Fibroblast of mammary gland (primary cell): ENCODE measurements at regions not wholly inside any gene's neighbourhood (a gene's known extent, or its start where the extent isn't known, plus 50 kb on each side); places are given as distances from the start of the nearest gene placed in this dataset.
A peak's percentile ranks its signal among the peaks of the same experiment; 100 is the strongest.
"Not testable (repeated sequence)": the region's sequence is repeated elsewhere in the genome, so short reads cannot be mapped to it uniquely, and the experiment has no call there.

Experiments used
- DNase-seq: peaks from one replicate; pipeline ENCODE4 v3.0.0-alpha.2; 2010; ENCODE audit warnings: low read depth
- H3K4me3 ChIP-seq: 2 replicates; pipeline ENCODE4 v1.5.1; 2011; ENCODE audit warnings: low read depth, mild to moderate bottlenecking, low read length, moderate library complexity; ENCODE audit not compliant: control insufficient read depth
- TF ChIP-seq, protein P1 (sequence below): conservative IDR thresholded peaks from 2 replicates; pipeline ENCODE4 v1.5.1; 2011; ENCODE audit warnings: low read depth, low read length, inconsistent platforms; ENCODE audit not compliant: control insufficient read depth, insufficient read depth

DNA sequence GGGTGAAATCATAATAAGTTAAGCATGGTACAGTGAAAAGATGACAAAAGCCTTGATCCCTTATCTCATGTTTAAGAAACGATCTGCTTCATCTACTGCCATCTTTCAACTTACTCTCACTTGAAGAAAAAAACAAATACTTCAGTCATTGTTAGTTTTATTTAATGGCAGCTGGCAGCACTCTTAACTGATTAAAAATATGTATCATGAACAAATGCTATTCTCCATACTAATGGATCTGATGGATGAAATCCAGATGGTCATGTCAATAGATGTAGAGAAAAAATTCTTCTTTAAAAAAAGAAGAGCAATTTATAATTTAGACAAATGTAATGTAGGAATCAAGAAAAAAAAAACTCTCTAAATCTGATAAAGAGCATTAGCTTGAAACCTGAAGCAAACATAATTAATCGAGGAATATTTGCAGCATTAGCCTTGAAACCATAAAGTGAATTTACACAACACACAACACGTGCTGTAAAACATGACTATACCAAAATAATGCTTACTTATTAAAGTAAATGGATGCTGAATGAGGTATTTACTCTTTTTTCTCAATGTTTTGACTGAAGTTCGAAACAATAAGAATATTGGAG lies 579.0 kb upstream of the ADAMTS5 start:
- TF ChIP-seq, protein P1, sequence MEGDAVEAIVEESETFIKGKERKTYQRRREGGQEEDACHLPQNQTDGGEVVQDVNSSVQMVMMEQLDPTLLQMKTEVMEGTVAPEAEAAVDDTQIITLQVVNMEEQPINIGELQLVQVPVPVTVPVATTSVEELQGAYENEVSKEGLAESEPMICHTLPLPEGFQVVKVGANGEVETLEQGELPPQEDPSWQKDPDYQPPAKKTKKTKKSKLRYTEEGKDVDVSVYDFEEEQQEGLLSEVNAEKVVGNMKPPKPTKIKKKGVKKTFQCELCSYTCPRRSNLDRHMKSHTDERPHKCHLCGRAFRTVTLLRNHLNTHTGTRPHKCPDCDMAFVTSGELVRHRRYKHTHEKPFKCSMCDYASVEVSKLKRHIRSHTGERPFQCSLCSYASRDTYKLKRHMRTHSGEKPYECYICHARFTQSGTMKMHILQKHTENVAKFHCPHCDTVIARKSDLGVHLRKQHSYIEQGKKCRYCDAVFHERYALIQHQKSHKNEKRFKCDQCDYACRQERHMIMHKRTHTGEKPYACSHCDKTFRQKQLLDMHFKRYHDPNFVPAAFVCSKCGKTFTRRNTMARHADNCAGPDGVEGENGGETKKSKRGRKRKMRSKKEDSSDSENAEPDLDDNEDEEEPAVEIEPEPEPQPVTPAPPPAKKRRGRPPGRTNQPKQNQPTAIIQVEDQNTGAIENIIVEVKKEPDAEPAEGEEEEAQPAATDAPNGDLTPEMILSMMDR: no peak
- no peak overlapping the region for H3K4me3 ChIP-seq
- no peak for DNase-seq

DNA sequence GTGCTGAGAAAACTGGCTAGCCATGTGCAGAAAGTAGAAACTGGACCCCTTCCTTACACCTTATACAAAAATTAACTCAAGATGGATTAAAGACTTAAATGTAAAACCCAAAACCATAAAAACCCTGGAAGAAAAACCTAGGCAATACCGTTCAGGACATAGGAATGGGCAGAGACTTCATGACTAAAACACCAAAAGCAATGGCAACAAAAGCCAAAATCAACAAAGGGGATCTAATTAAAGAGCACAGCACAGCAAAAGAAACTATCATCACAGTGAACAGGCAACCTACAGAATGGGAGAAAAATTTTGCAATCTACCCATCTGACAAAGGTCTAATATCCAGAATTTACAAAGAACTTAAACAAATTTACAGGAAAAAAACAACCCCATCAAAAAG lies 575.2 kb upstream of the ADAMTS5 start:
- DNase-seq: peak; percentile 35
- H3K4me3 ChIP-seq: not testable (repeated sequence)

DNA sequence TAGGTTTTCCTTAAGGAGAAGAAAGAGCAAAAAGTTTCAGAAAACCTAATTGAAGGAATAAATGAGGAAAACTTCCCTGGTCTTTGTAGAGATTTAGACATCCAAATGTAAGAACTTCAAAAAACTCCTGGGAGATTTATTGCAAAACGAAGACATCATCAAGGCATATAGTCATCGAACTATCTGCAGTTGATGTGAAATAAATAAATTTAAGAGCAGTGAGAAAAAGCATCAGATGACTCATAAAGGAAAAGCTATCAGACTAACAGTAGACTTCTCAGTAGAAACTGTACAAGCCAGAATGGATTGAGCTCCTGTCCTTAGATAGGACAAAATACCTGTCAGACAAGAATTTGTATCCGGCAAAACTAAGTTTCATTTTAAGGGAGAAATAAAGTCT lies 569.4 kb upstream of the ADAMTS5 start:
- TF ChIP-seq, protein P1: no peak
- no peak overlapping the region for H3K4me3 ChIP-seq
- DNase-seq: peak; percentile 78

DNA sequence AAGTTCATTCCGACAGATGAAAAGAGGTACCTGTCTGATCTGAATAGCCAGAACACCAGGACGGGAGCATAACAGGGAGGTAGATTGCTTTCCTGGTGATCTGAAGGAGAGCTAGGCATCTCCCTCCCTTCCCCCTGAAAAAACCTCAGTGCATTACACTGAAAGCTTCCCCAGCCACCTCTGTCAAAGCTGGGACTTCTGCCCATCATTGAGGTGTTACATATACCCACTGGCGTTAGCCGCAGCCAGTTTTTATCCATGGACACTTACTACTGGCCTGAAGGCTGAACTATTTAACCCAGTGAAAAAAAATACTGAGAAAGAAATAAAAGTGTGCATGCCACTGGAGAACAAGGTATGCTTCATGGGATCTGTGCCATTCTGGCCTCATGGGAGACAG lies 568.3 kb upstream of the ADAMTS5 start:
- no peak overlapping the region for H3K4me3 ChIP-seq
- DNase-seq: no peak
- TF ChIP-seq, protein P1: no peak

DNA sequence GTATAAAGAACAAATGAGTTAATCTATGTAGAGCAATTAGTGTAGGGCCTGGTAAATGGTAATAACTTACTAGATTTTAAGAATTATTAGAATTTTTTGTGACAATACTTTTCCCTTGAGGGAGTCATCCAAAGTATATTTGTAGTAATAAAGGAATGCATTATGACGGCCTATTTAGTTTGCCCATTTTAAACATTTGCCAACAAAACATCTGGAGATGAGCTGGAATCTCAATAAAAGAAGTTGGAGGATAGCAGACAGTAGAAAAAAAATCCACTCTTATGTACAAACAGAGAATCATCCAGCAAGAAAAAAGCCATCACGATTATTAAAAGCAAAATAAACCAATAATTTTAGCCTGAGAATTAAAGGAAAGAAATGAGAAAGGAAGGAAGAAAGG lies 567.3 kb upstream of the ADAMTS5 start:
- TF ChIP-seq, protein P1: no peak
- DNase-seq: peak; percentile 21
- no peak overlapping the region for H3K4me3 ChIP-seq

DNA sequence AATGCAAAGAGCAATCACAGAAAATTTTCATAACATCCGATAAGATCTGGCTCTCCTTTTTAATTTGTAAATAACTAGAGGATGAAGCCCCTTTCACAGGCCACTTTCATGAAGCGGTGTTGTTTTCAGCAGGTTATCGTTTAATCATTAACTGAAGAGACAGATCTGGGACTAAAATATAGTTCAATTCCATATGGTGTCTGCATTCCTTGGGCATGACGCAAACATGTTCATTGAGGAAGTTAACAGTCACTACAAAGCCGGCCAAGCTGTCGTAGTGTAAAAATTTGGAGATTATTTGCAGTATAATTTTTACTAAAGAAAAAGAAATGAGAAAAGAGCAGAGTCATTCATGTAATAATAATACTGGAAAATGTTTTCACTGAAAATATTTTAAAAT lies 565.2 kb upstream of the ADAMTS5 start:
- peak; percentile 35 for DNase-seq
- no peak overlapping the region for H3K4me3 ChIP-seq
- TF ChIP-seq, protein P1: no peak

DNA sequence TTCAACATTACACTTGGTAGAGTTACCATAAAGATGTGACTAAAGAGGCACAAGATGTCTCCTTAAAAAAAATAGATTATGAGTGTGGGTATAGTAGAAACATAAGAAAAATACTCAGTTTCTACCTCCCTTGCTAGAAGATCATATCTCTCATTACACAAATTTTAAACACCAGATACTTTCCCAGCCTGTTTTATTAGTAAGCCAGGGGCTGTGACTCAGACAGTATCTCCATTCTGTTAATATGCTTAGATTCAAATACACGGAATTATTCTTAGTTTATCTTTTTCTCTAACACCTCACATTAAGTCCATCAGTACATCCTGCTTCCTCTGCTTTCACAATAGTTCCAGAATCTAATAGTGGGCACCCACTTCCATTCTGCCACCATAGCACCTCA lies 561.8 kb upstream of the ADAMTS5 start:
- DNase-seq: no peak
- no peak overlapping the region for H3K4me3 ChIP-seq
- TF ChIP-seq, protein P1: no peak
